HCT116 (cell line): ENCODE measurements at regions not wholly inside any gene's neighbourhood (a gene's known extent, or its start where the extent isn't known, plus 50 kb on each side); places are given as distances from the start of the nearest gene placed in this dataset.

ENCODE experiments used
- ATAC-seq: fragments of 200-7000 bp; cut with Tn5 transposase; 2 replicates; pipeline ENCODE4 v1.9.1; 2020; ENCODE audit warnings: mild to moderate bottlenecking, moderate library complexity
- BruUV-seq: library from RNA; stranded (reverse); fragments of 400-500 nt; replicated peaks from 2 replicates; lab custom pipeline; 2021; lab: Mats Ljungman, UMichigan
- CTCF ChIA-PET: fragments of 300-600 bp; sonication (Branson Sonifier 250); formaldehyde crosslinking; loops from one replicate; lab custom pipeline; 2021; ENCODE audit warnings: antibody characterized with exemption; lab: Charles Lee
- POLR2A ChIA-PET: fragments of 300-600, 350-600 bp; sonication (Branson Sonifier 250); formaldehyde crosslinking; loops from one replicate; lab custom pipeline; 2021; ENCODE audit warnings: antibody characterized with exemption; lab: Charles Lee
- RAD21 ChIA-PET, 2 experiments: fragments of 300-600 bp; sonication (Branson Sonifier 250); formaldehyde crosslinking; loops; one replicate each; lab custom pipeline; 2023; ENCODE audit warnings: low total read pairs in 2 of 2; ENCODE audit not compliant: uncharacterized antibody in 2 of 2, unreplicated experiment in 2 of 2, low non-redundant PET in 1 of 2; lab: Charles Lee
- DNase-seq: peaks from one replicate; pipeline ENCODE4 v3.0.0-alpha.2; 2010; ENCODE audit warnings: low read depth, low spot score
- H2AFZ ChIP-seq: fragments of 200-600 bp; shearing (Covaris generic), sonication (generic); 2 replicates; pipeline ENCODE4 v1.6.1; 2017; ENCODE audit warnings: low read depth, mixed run types, mixed read lengths, antibody characterized with exemption, low read length; ENCODE audit not compliant: poor library complexity, severe bottlenecking
- H3K27ac ChIP-seq: 2 replicates; pipeline ENCODE4 v1.5.1; 2012; ENCODE audit warnings: low read depth, low read length
- H3K27me3 ChIP-seq: fragments of 200-600 bp; sonication (generic); 2 replicates; pipeline ENCODE4 v1.6.1; 2016; ENCODE audit warnings: mixed run types, low read length, mixed read lengths; ENCODE audit not compliant: insufficient read depth
- H3K36me3 ChIP-seq, 2 experiments: fragments of 200-500 bp in 1 of 2; fragments of 200-600 bp in 1 of 2; sonication (Bioruptor generic) in 1 of 2; sonication (generic) in 1 of 2; 2 replicates each; pipeline versions ENCODE4 v1.5.1 to v1.6.1; 2014 to 2016; ENCODE audit warnings: low read length in 2 of 2, inconsistent platforms in 1 of 2, mixed read lengths in 1 of 2, mixed run types in 1 of 2; ENCODE audit not compliant: insufficient read depth in 2 of 2, control insufficient read depth in 1 of 2
- H3K4me1 ChIP-seq, 2 experiments: fragments of 200-600 bp in 1 of 2; sonication (generic) in 1 of 2; 2 replicates each; pipeline versions ENCODE4 v1.5.1 to v1.6.1; 2012 to 2017; ENCODE audit warnings: low read length in 2 of 2, inconsistent platforms in 1 of 2, mild to moderate bottlenecking in 1 of 2, mixed read lengths in 1 of 2, mixed run types in 1 of 2, moderate library complexity in 1 of 2; ENCODE audit not compliant: insufficient read depth in 2 of 2, control insufficient read depth in 1 of 2
- H3K4me2 ChIP-seq: fragments of 200-600 bp; sonication (generic); 2 replicates; pipeline ENCODE4 v1.6.1; 2017; ENCODE audit warnings: mixed run types, low read length, mixed read lengths
- H3K4me3 ChIP-seq, 2 experiments: fragments of 200-600 bp in 1 of 2; sonication (generic) in 1 of 2; replicated peaks in 1 of 2; 2 replicates each; pipeline ENCODE4 v1.5.1; 2011 to 2016; ENCODE audit warnings: low read length in 2 of 2, control low read depth in 1 of 2, low read depth in 1 of 2, mild to moderate bottlenecking in 1 of 2, mixed read lengths in 1 of 2, mixed run types in 1 of 2
- H3K79me2 ChIP-seq: fragments of 200-600 bp; sonication (generic); 2 replicates; pipeline ENCODE4 v1.6.1; 2017; ENCODE audit warnings: mild to moderate bottlenecking, mixed run types, low read length, moderate library complexity, mixed read lengths; ENCODE audit not compliant: insufficient read depth
- H3K9ac ChIP-seq: fragments of 200-600 bp; sonication (generic); 2 replicates; pipeline ENCODE4 v1.6.1; 2016; ENCODE audit warnings: low read length, mixed read lengths
- H3K9me2 ChIP-seq: fragments of 200-600 bp; sonication (generic), shearing (Covaris generic); 2 replicates; pipeline ENCODE4 v1.6.1; 2017; ENCODE audit warnings: mixed run types, mild to moderate bottlenecking, moderate library complexity; ENCODE audit not compliant: insufficient read depth
- H3K9me3 ChIP-seq, 2 experiments: fragments of 200-500 bp in 1 of 2; fragments of 200-600 bp in 1 of 2; sonication (Bioruptor generic) in 1 of 2; sonication (generic) in 1 of 2; 2 replicates each; pipeline ENCODE4 v1.6.1; 2014 to 2017; ENCODE audit warnings: low read length in 2 of 2, mixed read lengths in 2 of 2, inconsistent platforms in 1 of 2, low read depth in 1 of 2, mild to moderate bottlenecking in 1 of 2, mixed run types in 1 of 2, moderate library complexity in 1 of 2; ENCODE audit not compliant: control insufficient read depth in 1 of 2, insufficient read depth in 1 of 2
- H4K20me1 ChIP-seq: fragments of 200-600 bp; sonication (generic), shearing (Covaris generic); 2 replicates; pipeline ENCODE4 v1.6.1; 2017; ENCODE audit warnings: mixed run types, mild to moderate bottlenecking, moderate library complexity; ENCODE audit not compliant: insufficient read depth
- CBX3 ChIP-seq: IDR thresholded peaks from 2 replicates; pipeline ENCODE4 v1.6.1; 2012; ENCODE audit warnings: low read depth
- CTCF ChIP-seq, 3 experiments: fragments of 200-600 bp in 1 of 3; sonication (generic) in 1 of 3; IDR thresholded peaks in 2 of 3; conservative IDR thresholded peaks in 1 of 3; 2 replicates each; pipeline ENCODE4 v1.5.1; 2012 to 2017; ENCODE audit warnings: low read depth in 2 of 3, low read length in 2 of 3, antibody characterized with exemption in 1 of 3, borderline replicate concordance in 1 of 3, control low read depth in 1 of 3, mild to moderate bottlenecking in 1 of 3, mixed read lengths in 1 of 3, mixed run types in 1 of 3, moderate library complexity in 1 of 3; ENCODE audit not compliant: insufficient read depth in 1 of 3
- EGR1 ChIP-seq: IDR thresholded peaks from 2 replicates; pipeline ENCODE4 v1.6.1; 2012; ENCODE audit warnings: low read depth
- EZH2 ChIP-seq: fragments of 200-600 bp; sonication (generic); IDR thresholded peaks from 2 replicates; pipeline ENCODE4 v1.6.1; 2017; ENCODE audit warnings: antibody characterized with exemption, mixed run types
- EZH2phosphoT487 ChIP-seq: fragments of 200-600 bp; IDR thresholded peaks from 2 replicates; pipeline ENCODE4 v1.6.1; 2018; ENCODE audit warnings: antibody characterized with exemption, borderline replicate concordance
- FOSL1 ChIP-seq: IDR thresholded peaks from 2 replicates; pipeline ENCODE4 v1.6.1; 2012; ENCODE audit warnings: low read depth
- MAX ChIP-seq: IDR thresholded peaks from 2 replicates; pipeline ENCODE4 v1.6.1; 2012
- POLR2AphosphoS5 ChIP-seq: IDR thresholded peaks from 2 replicates; pipeline ENCODE4 v1.6.1; 2011; ENCODE audit warnings: mild to moderate bottlenecking, low read depth, low read length, moderate library complexity
- SIN3A ChIP-seq: IDR thresholded peaks from 2 replicates; pipeline ENCODE4 v1.6.1; 2012; ENCODE audit warnings: low read depth
- SRF ChIP-seq: IDR thresholded peaks from 2 replicates; pipeline ENCODE4 v1.6.1; 2012; ENCODE audit warnings: low read depth
- TCF7L2 ChIP-seq: IDR thresholded peaks from 2 replicates; pipeline ENCODE4 v1.7.0; 2011; ENCODE audit warnings: borderline replicate concordance, inconsistent platforms; ENCODE audit not compliant: insufficient read depth, insufficient read length; ENCODE audit errors: extremely low read depth
- intact Hi-C: fragments of 100-400 bp; cut with micrococcal nuclease; formaldehyde crosslinking; loops from 2 replicates; pipeline ENCODE4 v1.10.0; 2022

GRCh38 chr12:69007101-69007854 lies 74.3 kb upstream of the CPM start:
- Histone ChIP-seq H4K20me1 (no peaks in the 10 kb centered on the region), H3K9me2 (no peaks in the 10 kb centered on the region), H3K36me3 (no peaks in the 10 kb centered on the region), H3K9ac (no peak overlapping the region), H3K4me1 (peaks cover 0 to 4% of the 10 kb centered on the region in 2 experiments; a peak in 2 of 4 replicates), H3K27me3 (no peaks in the 10 kb centered on the region), H2AFZ (no peak overlapping the region), H3K4me3 (no peak overlapping the region), H3K27ac (no peak overlapping the region), H3K4me2 (no peak overlapping the region), H3K79me2 (no peaks in the 10 kb centered on the region), H3K9me3 (no peaks in the 10 kb centered on the region)
- POLR2A ChIA-PET: no interaction called here
- CTCF ChIA-PET: no interaction called here
- intact Hi-C loops: no loop called here
- no TSS peak for BruUV-seq
- ATAC-seq (no peak), DNase-seq (no peak)
- TF ChIP-seq SIN3A (no peak), EZH2 (no peak), FOSL1 (no peak), SRF (no peak), MAX (no peak), POLR2AphosphoS5 (no peak), EZH2phosphoT487 (no peak), EGR1 (no peak), CTCF (IDR thresholded peaks at IDR 0.05 in 2 of 3, conservative IDR thresholded peaks at IDR 0.05 in 1 of 3; ENCODE audit: borderline replicate concordance in 1 of 3, insufficient read depth in 1 of 3, low read depth in 2 of 3, low read length in 2 of 3) (no peak), TCF7L2 (no peak), CBX3 (no peak)
- RAD21 ChIA-PET: no interaction called here
